Suprapubic skin (tissue), 4 donors: ENCODE measurements at regions not wholly inside any gene's neighbourhood (a gene's known extent, or its start where the extent isn't known, plus 50 kb on each side); places are given as distances from the start of the nearest gene placed in this dataset.

Experiments
- DNase-seq, 2 donors: peaks; one replicate each; pipeline ENCODE4 v3.0.0-alpha.2; 2019; ENCODE audit warnings: low spot score in 2 of 2
- H3K27ac ChIP-seq: fragments of 200-600 bp; sonication (generic); one replicate; pipeline ENCODE4 v1.5.1; 2019
- H3K27me3 ChIP-seq: fragments of 200-600 bp; sonication (generic); one replicate; pipeline ENCODE4 v1.5.1; 2019
- H3K36me3 ChIP-seq: fragments of 200-600 bp; sonication (generic); one replicate; pipeline ENCODE4 v1.5.1; 2019
- H3K4me1 ChIP-seq: fragments of 200-600 bp; sonication (generic); one replicate; pipeline ENCODE4 v1.5.1; 2019
- H3K4me3 ChIP-seq: fragments of 200-600 bp; sonication (generic); one replicate; pipeline ENCODE4 v1.5.1; 2019; ENCODE audit warnings: mild to moderate bottlenecking
- H3K9me3 ChIP-seq: fragments of 200-600 bp; sonication (generic); one replicate; pipeline ENCODE4 v1.5.1; 2019
- CTCF ChIP-seq, 2 donors: fragments of 200-600 bp in 1 of 2; fragments of 450-650 bp in 1 of 2; sonication (generic) in 1 of 2; IDR thresholded peaks; one replicate each; pipeline ENCODE4 v1.5.1; 2016 to 2019; ENCODE audit warnings: antibody characterized with exemption in 2 of 2, mild to moderate bottlenecking in 1 of 2, moderate library complexity in 1 of 2
- EP300 ChIP-seq: sonication (generic); formaldehyde crosslinking; IDR thresholded peaks from one replicate; pipeline ENCODE4 v1.6.1; 2017; ENCODE audit warnings: antibody characterized with exemption
- POLR2A ChIP-seq, 2 donors: fragments of 450-650 bp; IDR thresholded peaks; one replicate each; pipeline ENCODE4 v1.6.1; 2017; ENCODE audit warnings: antibody characterized with exemption in 2 of 2, mild to moderate bottlenecking in 2 of 2, moderate library complexity in 2 of 2
- POLR2AphosphoS5 ChIP-seq, 3 donors: sonication (generic); formaldehyde crosslinking; IDR thresholded peaks; one replicate each; pipeline ENCODE4 v1.6.1; 2017; ENCODE audit warnings: antibody characterized with exemption in 3 of 3
- WGBS: methylation state at CpG from one replicate; pipeline ENCODE4 v1.1.5; 2018; 5-methylcytosine and 5-hydroxymethylcytosine counted together

- 86% methylated on average over 4 of the region's 4 CpGs for WGBS
- no peaks in the 10 kb centered on the region for H3K9me3 ChIP-seq
- no peak for DNase-seq
- no peaks in the 10 kb centered on the region for H3K4me1 ChIP-seq
- H3K36me3 ChIP-seq, result no peaks in the 10 kb centered on the region
- TF ChIP-seq POLR2AphosphoS5 (IDR thresholded peaks at IDR 0.05), result no peak
- H3K4me3 ChIP-seq, result no peak overlapping the region
- no peaks in the 10 kb centered on the region for H3K27me3 ChIP-seq
- no peak overlapping the region for H3K27ac ChIP-seq
Observed at GRCh38 chr3:156016902-156017301, 103.5 kb upstream of the KCNAB1 start.

- TF ChIP-seq EP300, result no peak
- no peak for TF ChIP-seq CTCF (IDR thresholded peaks at IDR 0.05)
- TF ChIP-seq POLR2AphosphoS5 (IDR thresholded peaks at IDR 0.05), result no peak
- no peak for TF ChIP-seq POLR2A (IDR thresholded peaks at IDR 0.05)
- DNase-seq, result no peak
- no peaks in the 10 kb centered on the region for H3K4me1 ChIP-seq
- H3K9me3 ChIP-seq, result no peaks in the 10 kb centered on the region
- no peak overlapping the region for H3K27ac ChIP-seq
- no peak overlapping the region for H3K4me3 ChIP-seq
- H3K36me3 ChIP-seq, result no peaks in the 10 kb centered on the region
- H3K27me3 ChIP-seq, result no peaks in the 10 kb centered on the region
Observed at GRCh38 chr3:156017352-156018030, 102.9 kb upstream of the KCNAB1 start.

GRCh38 chr3:156024904-156025533, 95.4 kb upstream of the KCNAB1 start:
- H3K27ac ChIP-seq, result no peak overlapping the region
- no peaks in the 10 kb centered on the region for H3K27me3 ChIP-seq
- WGBS, result 13% methylated on average over 6 of the region's 6 CpGs
- H3K4me1 ChIP-seq, result no peaks in the 10 kb centered on the region
- TF ChIP-seq EP300, result no peak
- H3K9me3 ChIP-seq, result no peaks in the 10 kb centered on the region
- H3K4me3 ChIP-seq, result peak overlapping the region; percentile 27
- no peaks in the 10 kb centered on the region for H3K36me3 ChIP-seq
- DNase-seq, result no peak

GRCh38 chr3:156029208-156029607, 91.2 kb upstream of the KCNAB1 start:
- Histone ChIP-seq H3K4me1 (no peaks in the 10 kb centered on the region), H3K27me3 (no peaks in the 10 kb centered on the region), H3K9me3 (no peaks in the 10 kb centered on the region), H3K4me3 (no peak overlapping the region), H3K36me3 (no peaks in the 10 kb centered on the region), H3K27ac (no peak overlapping the region)
- TF ChIP-seq CTCF (IDR thresholded peaks at IDR 0.05) (no peak), POLR2A (IDR thresholded peaks at IDR 0.05) (no peak), EP300 (no peak), POLR2AphosphoS5 (IDR thresholded peaks at IDR 0.05) (no peak)
- DNase-seq, result no peak
- WGBS, result 74% methylated on average over 4 of the region's 4 CpGs

GRCh38 chr3:156030723-156031122, 89.7 kb upstream of the KCNAB1 start:
- 92% methylated on average over 4 of the region's 4 CpGs for WGBS
- H3K36me3 ChIP-seq, result no peaks in the 10 kb centered on the region
- no peak for DNase-seq
- H3K9me3 ChIP-seq, result no peaks in the 10 kb centered on the region
- no peak overlapping the region for H3K27ac ChIP-seq
- H3K27me3 ChIP-seq, result no peaks in the 10 kb centered on the region
- TF ChIP-seq POLR2AphosphoS5 (IDR thresholded peaks at IDR 0.05) (no peak), EP300 (no peak)
- H3K4me1 ChIP-seq, result no peaks in the 10 kb centered on the region
- H3K4me3 ChIP-seq, result no peak overlapping the region

- H3K9me3 ChIP-seq, result no peaks in the 10 kb centered on the region
- no peak overlapping the region for H3K4me3 ChIP-seq
- TF ChIP-seq CTCF (IDR thresholded peaks at IDR 0.05) (no peak), POLR2A (IDR thresholded peaks at IDR 0.05) (no peak), POLR2AphosphoS5 (IDR thresholded peaks at IDR 0.05) (no peak), EP300 (no peak)
- H3K36me3 ChIP-seq, result no peaks in the 10 kb centered on the region
- H3K27ac ChIP-seq, result no peak overlapping the region
- 90% methylated on average over 5 of the region's 5 CpGs for WGBS
- H3K4me1 ChIP-seq, result no peaks in the 10 kb centered on the region
- no peak for DNase-seq
- H3K27me3 ChIP-seq, result no peaks in the 10 kb centered on the region
Observed at GRCh38 chr3:156033428-156033827, 87.0 kb upstream of the KCNAB1 start.

- WGBS, result 80% methylated on average over 1 of the region's 1 CpG
- no peaks in the 10 kb centered on the region for H3K27me3 ChIP-seq
- H3K27ac ChIP-seq, result no peak overlapping the region
- no peaks in the 10 kb centered on the region for H3K9me3 ChIP-seq
- no peaks in the 10 kb centered on the region for H3K36me3 ChIP-seq
- no peak for DNase-seq
- no peak overlapping the region for H3K4me3 ChIP-seq
- no peaks in the 10 kb centered on the region for H3K4me1 ChIP-seq
- TF ChIP-seq POLR2A (IDR thresholded peaks at IDR 0.05) (no peak), POLR2AphosphoS5 (IDR thresholded peaks at IDR 0.05) (no peak), EP300 (no peak)
Observed at GRCh38 chr3:156035158-156035557, 85.2 kb upstream of the KCNAB1 start.
